HUES64 (cell line): ENCODE measurements at regions not wholly inside any gene's neighbourhood (a gene's known extent, or its start where the extent isn't known, plus 50 kb on each side); places are given as distances from the start of the nearest gene placed in this dataset.

Experiments used
- H3K27ac ChIP-seq: 2 replicates; pipeline ENCODE4 v1.7.0; 2013; ENCODE audit warnings: low read depth, low read length, inconsistent platforms
- H3K27me3 ChIP-seq: 2 replicates; pipeline ENCODE4 v1.6.1; 2013; ENCODE audit warnings: mild to moderate bottlenecking, low read length; ENCODE audit not compliant: insufficient read depth
- H3K36me3 ChIP-seq: 2 replicates; pipeline ENCODE4 v1.6.1; 2013; ENCODE audit warnings: mild to moderate bottlenecking, low read length; ENCODE audit not compliant: insufficient read depth
- H3K4me1 ChIP-seq: 2 replicates; pipeline ENCODE4 v1.6.1; 2013; ENCODE audit warnings: mild to moderate bottlenecking, low read length, moderate library complexity; ENCODE audit not compliant: insufficient read depth
- H3K4me3 ChIP-seq: 2 replicates; pipeline ENCODE4 v1.5.1; 2013; ENCODE audit warnings: mild to moderate bottlenecking, low read length, moderate library complexity
- H3K9ac ChIP-seq: 2 replicates; pipeline ENCODE4 v1.6.1; 2013; ENCODE audit warnings: mild to moderate bottlenecking, low read depth, low read length
- H3K9me3 ChIP-seq: 2 replicates; pipeline ENCODE4 v1.6.1; 2013; ENCODE audit warnings: low read depth, low read length; ENCODE audit not compliant: insufficient read depth
- WGBS: fragments of 150-250, 120-280 bp; methylation state at CpG from one replicate; pipeline ENCODE4 v1.1.7; 2013; ENCODE audit warnings: missing lambda C conversion rate; 5-methylcytosine and 5-hydroxymethylcytosine counted together

DNA sequence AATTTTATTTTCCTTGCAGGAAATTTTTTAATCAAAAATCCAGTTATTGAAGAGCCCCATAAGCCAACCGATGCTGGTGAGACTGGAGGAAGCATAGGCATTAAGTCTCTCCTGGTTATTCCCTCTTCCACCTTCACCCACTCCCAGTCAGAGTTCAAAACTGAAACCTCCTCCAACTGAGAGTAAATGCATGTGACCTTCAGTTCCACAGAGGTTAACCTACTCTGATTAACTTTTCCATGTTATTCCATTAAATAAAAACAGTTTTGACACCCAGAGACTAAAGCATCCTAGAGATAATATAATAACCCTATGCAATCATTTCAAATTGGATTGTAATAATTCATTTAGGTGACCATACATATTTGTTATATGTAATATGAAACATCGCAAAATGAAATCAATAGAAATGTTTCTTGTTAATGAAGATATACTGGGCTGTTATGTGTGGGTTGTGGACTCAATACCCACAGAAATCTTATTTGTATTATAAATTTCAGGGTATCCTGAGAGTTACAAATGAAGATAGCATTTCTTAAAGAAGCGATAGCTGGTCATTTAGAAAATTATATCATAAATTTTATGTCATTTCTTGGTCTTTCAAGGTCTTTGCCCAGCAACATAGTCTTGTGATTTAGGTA lies 376.5 kb downstream of the SETD4 start:
- 93% methylated on average over 1 of the region's 3 CpGs for WGBS
- H3K27me3 ChIP-seq, result no peaks in the 10 kb centered on the region
- no peak overlapping the region for H3K4me3 ChIP-seq
- no peak overlapping the region for H3K27ac ChIP-seq
- H3K36me3 ChIP-seq, result no peaks in the 10 kb centered on the region
- H3K9ac ChIP-seq, result no peak overlapping the region
- no peaks in the 10 kb centered on the region for H3K9me3 ChIP-seq
- H3K4me1 ChIP-seq, result no peaks in the 10 kb centered on the region

GRCh38 chr21:35682904-35683549 lies 377.3 kb downstream of the SETD4 start:
- Histone ChIP-seq H3K36me3 (no peaks in the 10 kb centered on the region), H3K9ac (no peak overlapping the region), H3K4me3 (no peak overlapping the region), H3K9me3 (no peaks in the 10 kb centered on the region), H3K27ac (no peak overlapping the region), H3K4me1 (no peaks in the 10 kb centered on the region), H3K27me3 (no peaks in the 10 kb centered on the region)
- WGBS, result 93% methylated on average over 1 of the region's 2 CpGs

GRCh38 chr21:35681946-35682345 lies 378.4 kb downstream of the SETD4 start:
- WGBS, result 93% methylated on average over 7 of the region's 7 CpGs

DNA sequence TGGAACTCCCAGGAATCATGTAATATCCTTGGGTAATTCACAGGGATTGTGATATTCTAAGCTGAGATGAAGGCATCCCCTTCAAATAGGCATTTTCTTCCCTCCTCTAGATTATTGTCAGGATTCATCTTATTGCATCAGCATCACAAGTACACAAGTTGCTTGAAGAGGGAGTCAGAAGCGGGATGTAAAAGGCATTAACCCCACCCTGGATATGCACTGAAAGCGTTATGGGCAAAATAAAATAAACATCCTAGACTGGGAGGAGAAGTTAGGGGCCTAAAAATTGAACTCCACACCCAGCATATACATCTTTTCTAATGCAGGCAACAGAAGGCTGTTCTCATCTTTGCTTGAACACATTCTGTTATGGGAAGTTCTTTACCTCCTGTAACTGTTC lies 381.2 kb downstream of the SETD4 start:
- Histone ChIP-seq H3K4me1 (no peaks in the 10 kb centered on the region), H3K36me3 (no peaks in the 10 kb centered on the region), H3K27ac (no peak overlapping the region), H3K9me3 (no peaks in the 10 kb centered on the region), H3K4me3 (no peak overlapping the region), H3K9ac (no peak overlapping the region), H3K27me3 (no peaks in the 10 kb centered on the region)
- 100% methylated on average over 1 of the region's 2 CpGs for WGBS

More at GRCh38 chr21:35681946-35682345, 378.4 kb downstream of the SETD4 start:
- Histone ChIP-seq H3K27me3 (no peaks in the 10 kb centered on the region), H3K9ac (no peak overlapping the region), H3K4me1 (no peaks in the 10 kb centered on the region), H3K27ac (no peak overlapping the region), H3K9me3 (no peaks in the 10 kb centered on the region), H3K4me3 (no peak overlapping the region), H3K36me3 (no peaks in the 10 kb centered on the region)

GRCh38 chr21:35678393-35678792 lies 381.9 kb downstream of the SETD4 start:
- WGBS, result 88% methylated on average over 1 of the region's 1 CpG
- Histone ChIP-seq H3K27me3 (no peaks in the 10 kb centered on the region), H3K36me3 (no peaks in the 10 kb centered on the region)

DNA sequence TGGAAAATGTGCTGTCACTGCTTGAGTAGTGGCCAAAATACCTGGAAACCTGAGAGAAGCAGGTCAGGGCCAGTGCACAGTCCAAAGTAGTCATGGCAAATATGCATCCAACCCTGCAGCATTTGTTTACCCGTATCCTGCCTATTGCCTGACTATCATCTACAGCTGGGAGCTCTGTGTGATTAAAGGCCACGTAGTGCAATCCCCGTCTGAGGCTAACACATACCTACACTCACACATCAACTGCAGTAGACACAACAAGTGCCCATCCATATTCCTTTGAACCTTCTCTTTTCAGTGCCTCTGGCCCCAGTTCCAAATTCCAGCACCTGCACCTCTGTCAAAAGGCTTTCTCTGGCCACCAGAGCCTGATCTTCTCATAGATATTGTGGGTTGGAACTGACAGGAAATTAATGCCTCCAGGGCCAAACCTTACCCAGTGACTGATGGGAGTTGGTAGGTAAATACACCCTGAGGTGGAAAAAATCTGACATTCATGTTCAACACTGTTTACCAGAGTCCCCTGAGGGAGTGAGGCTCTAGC lies 383.0 kb downstream of the SETD4 start:
- Histone ChIP-seq H3K27ac (no peak overlapping the region), H3K4me3 (no peak overlapping the region), H3K9me3 (no peaks in the 10 kb centered on the region), H3K4me1 (no peaks in the 10 kb centered on the region), H3K27me3 (no peaks in the 10 kb centered on the region), H3K9ac (no peak overlapping the region), H3K36me3 (no peaks in the 10 kb centered on the region)
- 94% methylated on average over 3 of the region's 3 CpGs for WGBS

More at GRCh38 chr21:35678393-35678792, 381.9 kb downstream of the SETD4 start:
- Histone ChIP-seq H3K9me3 (no peaks in the 10 kb centered on the region), H3K4me1 (no peaks in the 10 kb centered on the region), H3K4me3 (no peak overlapping the region), H3K9ac (no peak overlapping the region), H3K27ac (no peak overlapping the region)

GRCh38 chr21:35674895-35675470 lies 385.3 kb downstream of the SETD4 start:
- no peaks in the 10 kb centered on the region for H3K4me1 ChIP-seq
- no peaks in the 10 kb centered on the region for H3K27me3 ChIP-seq
- H3K27ac ChIP-seq, result no peak overlapping the region
- H3K4me3 ChIP-seq, result no peak overlapping the region
- WGBS, result 96% methylated on average over 7 of the region's 7 CpGs
- H3K36me3 ChIP-seq, result no peaks in the 10 kb centered on the region
- no peak overlapping the region for H3K9ac ChIP-seq
- no peaks in the 10 kb centered on the region for H3K9me3 ChIP-seq

- no peak overlapping the region for H3K9ac ChIP-seq
- no peaks in the 10 kb centered on the region for H3K9me3 ChIP-seq
Measured at GRCh38 chr21:35674091-35674671, 386.1 kb downstream of the SETD4 start.

GRCh38 chr21:35672313-35672712 lies 388.0 kb downstream of the SETD4 start:
- Histone ChIP-seq H3K4me1 (no peaks in the 10 kb centered on the region), H3K9ac (no peak overlapping the region), H3K27ac (no peak overlapping the region), H3K27me3 (no peaks in the 10 kb centered on the region), H3K9me3 (no peaks in the 10 kb centered on the region), H3K4me3 (no peak overlapping the region), H3K36me3 (no peaks in the 10 kb centered on the region)
- WGBS, result 95% methylated on average over 3 of the region's 3 CpGs

More at GRCh38 chr21:35674091-35674671, 386.1 kb downstream of the SETD4 start:
- Histone ChIP-seq H3K4me1 (no peaks in the 10 kb centered on the region), H3K4me3 (no peak overlapping the region), H3K27me3 (no peaks in the 10 kb centered on the region), H3K27ac (no peak overlapping the region), H3K36me3 (no peaks in the 10 kb centered on the region)
- 95% methylated on average over 13 of the region's 13 CpGs for WGBS

- no peaks in the 10 kb centered on the region for H3K4me1 ChIP-seq
- H3K27ac ChIP-seq, result no peak overlapping the region
- H3K27me3 ChIP-seq, result no peaks in the 10 kb centered on the region
- no peaks in the 10 kb centered on the region for H3K36me3 ChIP-seq
- 98% methylated on average over 2 of the region's 3 CpGs for WGBS
- H3K4me3 ChIP-seq, result no peak overlapping the region
- no peak overlapping the region for H3K9ac ChIP-seq
- no peaks in the 10 kb centered on the region for H3K9me3 ChIP-seq
Measured at GRCh38 chr21:35664683-35665082, 395.6 kb downstream of the SETD4 start.
